Superior temporal gyrus (tissue), 1 donor: ENCODE measurements at regions not wholly inside any gene's neighbourhood (a gene's known extent, or its start where the extent isn't known, plus 50 kb on each side); places are given as distances from the start of the nearest gene placed in this dataset.

ENCODE experiments used
- DNase-seq: peaks from one replicate; pipeline ENCODE4 v3.0.0-alpha.2; 2016; ENCODE audit errors: extremely low spot score

- no peak for DNase-seq
These were observed 248.9 kb upstream of the FOXQ1 start for GRCh38 chr6:1062786-1063545.

DNA sequence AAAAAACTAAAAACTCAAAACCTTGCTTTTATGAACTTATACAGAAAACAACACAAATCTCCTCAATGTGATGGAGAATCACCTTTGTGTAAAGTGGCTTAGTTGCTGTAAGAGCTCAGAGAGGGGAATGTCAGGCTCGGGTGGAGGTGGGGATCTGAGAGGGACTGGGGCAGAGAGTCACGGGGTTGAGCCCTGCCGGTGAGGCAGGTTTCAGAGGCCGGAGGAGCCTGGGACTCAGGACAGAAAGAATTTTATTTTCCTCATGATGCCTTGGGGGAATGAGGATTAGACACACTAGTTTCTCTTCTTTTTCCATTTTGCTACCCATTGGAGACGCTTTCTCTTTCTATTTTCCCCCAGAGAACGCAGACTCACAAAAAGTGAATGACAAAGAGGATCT lies 252.3 kb upstream of the FOXQ1 start:
- no peak for DNase-seq

GRCh38 chr6:1057490-1058135 lies 254.3 kb upstream of the FOXQ1 start:
- DNase-seq: no peak

- DNase-seq: no peak
These were observed 256.6 kb upstream of the FOXQ1 start for GRCh38 chr6:1055015-1055921.

- no peak for DNase-seq
These were observed 257.3 kb upstream of the FOXQ1 start for GRCh38 chr6:1054653-1055014.

DNA sequence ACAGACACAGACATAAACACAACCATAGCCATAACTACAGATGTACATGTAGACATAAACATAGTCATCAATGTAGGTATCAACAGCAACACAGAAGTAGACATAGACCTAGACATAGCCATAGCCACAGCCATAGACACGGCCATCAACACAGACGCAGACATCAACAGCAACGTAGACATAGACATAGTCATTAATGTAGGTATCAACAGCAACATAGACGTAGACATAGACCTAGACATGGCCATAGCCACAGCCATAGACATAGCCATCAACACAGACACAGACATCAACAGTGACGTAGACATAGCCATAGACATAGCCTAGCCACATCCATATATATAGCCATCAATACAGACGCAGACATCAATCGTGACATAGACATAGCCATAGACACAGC lies 258.3 kb upstream of the FOXQ1 start:
- no peak for DNase-seq

GRCh38 chr6:1052262-1052661 lies 259.6 kb upstream of the FOXQ1 start:
- DNase-seq: no peak

- DNase-seq: no peak
These were observed 262.0 kb upstream of the FOXQ1 start for GRCh38 chr6:1049900-1050299.

DNA sequence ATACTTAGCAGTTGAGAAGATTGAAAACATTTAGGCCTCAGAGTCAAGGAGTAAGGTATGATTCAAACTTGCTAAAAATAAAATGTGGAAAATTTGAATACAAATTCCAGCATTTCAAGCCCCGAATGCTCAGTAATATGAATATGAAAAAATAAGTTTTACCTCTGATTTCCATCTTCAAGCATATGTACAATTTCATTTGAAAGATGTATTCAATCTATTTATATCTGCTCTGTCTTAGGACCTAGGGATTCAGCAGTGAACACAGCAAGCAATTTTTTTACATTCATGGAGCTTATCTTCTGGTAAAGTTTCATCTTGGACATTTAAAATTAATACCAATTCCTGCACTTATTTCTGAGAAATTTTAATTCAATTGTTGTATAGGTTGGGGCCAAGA lies 262.7 kb upstream of the FOXQ1 start:
- no peak for DNase-seq

DNA sequence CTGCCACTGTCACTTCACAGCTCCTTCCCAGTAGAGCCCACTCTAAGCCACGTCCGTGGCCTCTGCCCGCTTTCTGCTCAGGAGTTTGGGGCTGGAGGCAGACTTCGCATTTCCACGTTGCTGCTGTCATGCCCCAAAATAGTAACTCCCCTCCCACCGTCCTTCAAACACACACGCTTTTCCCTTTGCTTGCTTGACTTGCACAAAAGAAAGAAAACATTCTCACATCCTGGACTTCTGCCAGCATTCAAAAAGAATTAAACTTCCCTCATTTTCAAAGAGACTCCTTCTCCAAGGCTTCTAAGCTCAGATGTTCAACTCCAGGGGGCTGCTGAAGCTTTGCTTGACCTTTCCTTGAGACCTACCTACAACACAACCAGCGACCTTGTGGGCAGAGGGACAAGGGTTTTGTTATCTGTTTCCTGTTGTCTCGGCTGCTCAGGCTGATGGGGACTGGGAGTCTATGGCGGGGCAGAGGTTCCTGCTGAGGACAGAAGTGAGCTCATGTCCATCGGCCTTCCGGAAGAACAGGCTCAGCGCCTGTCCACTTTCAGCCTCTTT lies 263.8 kb upstream of the FOXQ1 start:
- no peak for DNase-seq

- no peak for DNase-seq
These were observed 266.7 kb upstream of the FOXQ1 start for GRCh38 chr6:1045239-1045638.

- no peak for DNase-seq
These were observed 267.7 kb upstream of the FOXQ1 start for GRCh38 chr6:1044040-1044836.

GRCh38 chr6:1043458-1043836 lies 268.5 kb upstream of the FOXQ1 start:
- no peak for DNase-seq

GRCh38 chr6:1042583-1043457 lies 269.1 kb upstream of the FOXQ1 start:
- no peak for DNase-seq

DNA sequence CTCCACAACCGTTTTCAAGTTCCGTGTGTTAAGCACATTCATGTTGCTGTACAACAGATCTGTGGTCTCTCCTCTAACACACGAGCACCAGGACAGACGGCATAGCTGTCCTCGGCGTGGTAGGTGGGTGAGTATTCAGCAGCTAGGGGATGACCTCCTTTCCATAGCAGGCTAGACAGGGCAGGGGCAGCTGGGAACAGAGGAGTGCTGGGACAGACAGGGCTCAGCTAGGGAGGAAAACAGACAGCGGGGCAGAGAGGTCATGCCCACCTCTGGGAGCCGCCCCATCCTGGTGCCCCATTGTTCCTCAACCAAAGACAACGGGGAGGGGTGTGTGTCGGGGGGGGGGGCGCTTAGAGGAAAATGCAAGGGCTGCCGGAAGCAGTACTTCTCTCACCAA lies 271.5 kb upstream of the FOXQ1 start:
- DNase-seq: no peak

DNA sequence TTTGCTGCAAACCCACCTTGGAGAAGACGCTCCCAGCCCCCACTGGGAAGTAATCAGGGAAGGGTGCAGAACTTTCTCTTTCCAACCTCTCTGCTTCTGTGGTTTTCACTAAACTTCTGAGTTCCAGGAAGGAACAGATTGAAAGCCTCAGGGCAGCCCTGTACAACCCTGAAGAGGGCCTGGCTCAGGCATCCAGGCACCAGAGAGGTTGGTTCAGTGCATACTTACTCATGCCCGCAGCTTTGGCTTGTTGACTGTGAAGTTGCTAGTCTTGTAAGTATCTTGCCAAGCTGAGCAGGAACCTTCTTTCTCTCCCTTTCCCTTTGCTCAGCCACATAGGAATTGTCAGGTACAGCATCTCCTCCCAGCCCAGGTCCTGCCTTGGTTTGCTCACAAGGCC lies 272.2 kb upstream of the FOXQ1 start:
- no peak for DNase-seq

DNA sequence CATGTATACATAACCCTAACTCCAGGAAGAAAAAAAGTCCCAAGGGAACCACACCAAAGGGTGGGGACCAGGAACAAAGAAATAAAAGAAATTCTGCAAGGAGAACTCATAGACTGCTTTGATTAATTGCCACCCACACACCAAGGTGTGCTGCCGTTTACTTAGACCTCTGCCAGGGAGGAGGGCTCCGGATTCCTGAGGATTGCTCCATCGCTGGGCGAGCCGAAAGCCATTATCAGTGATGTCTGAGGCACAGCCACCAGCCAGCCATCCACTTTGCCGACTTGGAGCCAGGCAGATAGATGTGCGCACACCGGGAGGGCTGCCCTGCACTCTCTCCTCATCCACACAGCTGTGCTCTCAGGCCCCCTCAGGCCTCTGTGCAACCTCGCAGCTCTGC lies 272.7 kb upstream of the FOXQ1 start:
- no peak for DNase-seq

DNA sequence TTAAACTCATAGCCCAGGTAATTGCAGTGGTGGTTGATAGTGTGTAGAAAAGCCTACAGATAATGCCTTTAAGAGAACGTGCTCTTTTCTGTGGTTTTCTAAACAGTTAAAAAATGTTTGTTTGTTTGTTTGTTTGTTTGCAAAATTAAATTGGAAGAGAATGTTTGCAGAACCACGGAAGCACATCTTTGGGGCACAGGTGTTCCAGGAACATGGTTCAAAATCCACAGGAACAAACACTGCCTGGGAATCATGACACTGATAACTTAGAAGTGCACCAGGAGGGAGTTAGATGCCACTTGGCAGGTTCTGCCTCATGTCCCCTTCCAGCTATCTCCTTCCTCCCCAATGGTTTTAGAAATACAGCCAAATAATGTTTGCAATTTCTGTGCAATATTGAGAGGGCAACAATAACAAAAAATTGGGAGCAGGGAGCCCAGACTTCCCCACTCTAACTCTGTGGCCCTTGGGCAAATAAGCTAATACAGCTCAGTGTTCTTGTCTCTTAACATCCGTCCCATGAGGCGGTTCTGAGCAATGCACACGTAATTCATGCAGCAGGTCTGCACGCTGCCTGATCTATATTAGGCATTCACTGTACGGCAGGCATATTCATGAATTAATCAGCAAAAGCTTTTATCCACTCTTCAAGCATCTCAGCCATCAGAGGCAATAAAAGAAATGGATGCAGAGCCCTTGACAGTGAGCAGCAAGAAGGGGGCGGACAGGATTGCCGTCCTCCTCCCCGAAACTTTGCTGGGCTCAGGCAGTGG lies 274.3 kb upstream of the FOXQ1 start:
- DNase-seq: no peak

GRCh38 chr6:1035401-1035800 lies 276.5 kb upstream of the FOXQ1 start:
- no peak for DNase-seq

GRCh38 chr6:1031720-1032119 lies 280.2 kb upstream of the FOXQ1 start:
- DNase-seq: no peak
